MCF 10A (cell line): ENCODE measurements at regions not wholly inside any gene's neighbourhood (a gene's known extent, or its start where the extent isn't known, plus 50 kb on each side); places are given as distances from the start of the nearest gene placed in this dataset.
"Not testable (repeated sequence)": the region's sequence is repeated elsewhere in the genome, so short reads cannot be mapped to it uniquely, and the experiment has no call there.

Experiments
- BruUV-seq: library from RNA; stranded (reverse); fragments of 400-500 nt; replicated peaks from 2 replicates; lab custom pipeline; 2021; lab: Mats Ljungman, UMichigan
- CTCF ChIA-PET: fragments of 300-600 bp; sonication (Branson Sonifier 250); formaldehyde crosslinking; extraction: SDS; loops from one replicate; lab custom pipeline; 2021; ENCODE audit warnings: antibody characterized with exemption, inconsistent platforms; lab: Yijun Ruan, JAX
- POLR2A ChIA-PET: fragments of 300-600, 350-650 bp; sonication (Branson Sonifier 250); formaldehyde crosslinking; extraction: SDS; loops from one replicate; lab custom pipeline; 2020; ENCODE audit warnings: antibody characterized with exemption, inconsistent platforms; lab: Yijun Ruan, JAX
- DNase-seq: peaks from one replicate; pipeline ENCODE4 v3.0.0-alpha.2; 2018; ENCODE audit not compliant: unreplicated experiment
- H3K27ac Mint-ChIP-seq: one replicate; pipeline ENCODE4 v1.8.0; 2022; ENCODE audit warnings: mild to moderate bottlenecking, low read depth, mixed read lengths; ENCODE audit not compliant: unreplicated experiment
- H3K27me3 Mint-ChIP-seq: one replicate; pipeline ENCODE4 v1.8.0; 2022; ENCODE audit warnings: mixed read lengths; ENCODE audit not compliant: insufficient read depth, unreplicated experiment
- H3K36me3 Mint-ChIP-seq: one replicate; pipeline ENCODE4 v1.8.0; 2022; ENCODE audit warnings: mild to moderate bottlenecking, moderate library complexity, mixed read lengths; ENCODE audit not compliant: insufficient read depth, unreplicated experiment
- H3K4me1 Mint-ChIP-seq: one replicate; pipeline ENCODE4 v1.8.0; 2022; ENCODE audit warnings: mixed read lengths; ENCODE audit not compliant: insufficient read depth, unreplicated experiment
- H3K4me3 Mint-ChIP-seq: one replicate; pipeline ENCODE4 v1.8.0; 2022; ENCODE audit warnings: mild to moderate bottlenecking, moderate library complexity, mixed read lengths; ENCODE audit not compliant: unreplicated experiment
- H3K9me3 Mint-ChIP-seq: one replicate; pipeline ENCODE4 v1.8.0; 2022; ENCODE audit warnings: mixed read lengths; ENCODE audit not compliant: unreplicated experiment
- CTCF ChIP-seq: fragments of 200-600 bp; IDR thresholded peaks from one replicate; pipeline ENCODE4 v1.8.0; 2022; ENCODE audit warnings: antibody characterized with exemption, mild to moderate bottlenecking; ENCODE audit not compliant: unreplicated experiment
- intact Hi-C: fragments of 100-400 bp; cut with micrococcal nuclease; formaldehyde crosslinking; loops from 2 replicates; pipeline ENCODE4 v1.14.1; 2022

- H3K36me3 Mint-ChIP-seq: no peaks in the 10 kb centered on the region
- H3K27me3 Mint-ChIP-seq: peaks cover 13% of the 10 kb centered on the region
- CTCF ChIA-PET: no interaction called here
- peaks cover 7% of the 10 kb centered on the region for H3K9me3 Mint-ChIP-seq
- BruUV-seq: no TSS peak
- H3K27ac Mint-ChIP-seq: no peak overlapping the region
- no peak overlapping the region for H3K4me3 Mint-ChIP-seq
- intact Hi-C loops: no loop called here
- DNase-seq: peak; percentile 4
- H3K4me1 Mint-ChIP-seq: no peaks in the 10 kb centered on the region
- no peak for TF ChIP-seq CTCF
- POLR2A ChIA-PET: no interaction called here
These were observed 435.1 kb upstream of the ST8SIA4 start for GRCh38 chr5:101338226-101338625.

GRCh38 chr5:101327816-101328215 is 424.7 kb upstream of the ST8SIA4 start:
- Mint-ChIP-seq H3K27ac (no peak overlapping the region), H3K9me3 (peaks cover 6% of the 10 kb centered on the region), H3K36me3 (no peaks in the 10 kb centered on the region), H3K4me3 (no peak overlapping the region), H3K4me1 (no peaks in the 10 kb centered on the region), H3K27me3 (no peaks in the 10 kb centered on the region)
- no TSS peak for BruUV-seq
- TF ChIP-seq CTCF: no peak
- DNase-seq: no peak
- ChIA-PET POLR2A (no interaction called here), CTCF (no interaction called here)
- intact Hi-C loops: no loop called here

GRCh38 chr5:101326766-101327165 is 423.7 kb upstream of the ST8SIA4 start:
- intact Hi-C loops: no loop called here
- H3K27ac Mint-ChIP-seq: no peak overlapping the region
- ChIA-PET POLR2A (no interaction called here), CTCF (interaction anchor here (0.6 kb wide), 1 partner anchor 898 kb away, joined by 3 read pairs; no protein-coding TSS in a partner anchor)
- no TSS peak for BruUV-seq
- H3K4me1 Mint-ChIP-seq: no peaks in the 10 kb centered on the region
- H3K36me3 Mint-ChIP-seq: no peaks in the 10 kb centered on the region
- TF ChIP-seq CTCF: no peak
- no peaks in the 10 kb centered on the region for H3K27me3 Mint-ChIP-seq
- DNase-seq: no peak
- peaks cover 6% of the 10 kb centered on the region for H3K9me3 Mint-ChIP-seq
- no peak overlapping the region for H3K4me3 Mint-ChIP-seq

GRCh38 chr5:101316401-101316800 is 413.3 kb upstream of the ST8SIA4 start:
- H3K27ac Mint-ChIP-seq, H3K27me3 Mint-ChIP-seq, intact Hi-C loops, DNase-seq, POLR2A ChIA-PET, H3K36me3 Mint-ChIP-seq, BruUV-seq, CTCF ChIA-PET, H3K9me3 Mint-ChIP-seq, H3K4me3 Mint-ChIP-seq, H3K4me1 Mint-ChIP-seq: not testable (repeated sequence)
